Embryonic facial prominence (tissue), 1 donor: ENCODE measurements at regions not wholly inside any gene's neighbourhood (a gene's known extent, or its start where the extent isn't known, plus 50 kb on each side); places are given as distances from the start of the nearest gene placed in this dataset.
"Not testable (repeated sequence)": the region's sequence is repeated elsewhere in the genome, so short reads cannot be mapped to it uniquely, and the experiment has no call there.

Source experiments
- DNase-seq: peaks from one replicate; pipeline ENCODE4 v3.0.0-alpha.2; 2016; ENCODE audit errors: extremely low spot score

GRCh38 chr20:56689318-56689717, 60.2 kb downstream of the TFAP2C start:
- no peak for DNase-seq

GRCh38 chr20:56689852-56690485, 60.9 kb downstream of the TFAP2C start:
- no peak for DNase-seq

DNA sequence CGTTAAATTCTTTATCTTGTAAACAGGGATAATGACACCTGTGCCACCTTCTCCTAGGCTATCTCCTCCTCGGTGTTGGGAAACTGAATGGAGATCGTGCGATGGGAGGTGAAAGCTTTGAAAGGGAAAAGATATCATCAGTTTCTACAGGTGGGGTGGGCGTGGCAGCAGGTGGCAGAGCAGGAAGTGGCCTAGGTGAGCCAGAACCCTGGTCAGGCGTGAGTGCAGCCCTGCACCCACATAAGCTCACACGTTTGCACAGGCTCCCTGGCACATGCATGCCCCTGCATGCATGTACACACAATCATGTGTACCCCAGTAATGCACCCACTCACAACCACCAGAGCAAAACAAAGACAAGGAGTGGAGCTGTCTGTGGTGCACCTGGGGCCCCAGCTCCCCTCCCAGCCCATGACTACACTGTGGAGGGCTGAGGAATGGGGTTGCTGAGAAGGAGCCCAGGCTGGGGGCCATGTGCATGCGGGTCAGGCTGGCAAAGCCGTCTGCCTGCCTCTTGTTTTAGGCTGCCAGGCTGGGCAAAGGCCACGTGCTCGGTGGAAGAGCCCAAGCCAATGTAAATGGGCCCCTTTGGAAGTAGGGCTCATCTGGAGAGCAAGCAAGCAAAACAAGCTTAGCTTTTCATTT, 61.5 kb downstream of the TFAP2C start:
- DNase-seq, result no peak

- DNase-seq, result no peak
Measured at GRCh38 chr20:56691325-56691998, 62.4 kb downstream of the TFAP2C start.

DNA sequence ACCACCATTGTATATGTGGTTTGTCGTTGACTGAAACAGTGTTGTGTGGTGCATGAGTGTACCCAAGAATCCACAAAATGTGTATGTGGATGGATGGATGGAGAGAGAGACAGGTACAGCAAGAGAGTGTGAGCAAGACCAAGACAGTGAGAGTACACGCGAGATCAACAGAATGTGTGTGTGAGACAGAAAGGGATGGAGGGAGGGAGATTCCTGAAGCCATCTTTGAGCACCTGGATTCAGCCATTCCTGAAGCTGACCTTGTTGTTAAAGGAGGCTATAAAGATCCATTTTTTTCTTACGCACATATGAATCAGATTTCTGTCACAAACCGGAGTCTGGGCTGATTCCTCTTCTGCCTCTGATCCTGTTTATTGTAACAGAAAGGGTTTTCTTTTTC, 64.1 kb downstream of the TFAP2C start:
- DNase-seq, result no peak

- DNase-seq, result no peak
Measured at GRCh38 chr20:56697476-56697875, 68.4 kb downstream of the TFAP2C start.

DNA sequence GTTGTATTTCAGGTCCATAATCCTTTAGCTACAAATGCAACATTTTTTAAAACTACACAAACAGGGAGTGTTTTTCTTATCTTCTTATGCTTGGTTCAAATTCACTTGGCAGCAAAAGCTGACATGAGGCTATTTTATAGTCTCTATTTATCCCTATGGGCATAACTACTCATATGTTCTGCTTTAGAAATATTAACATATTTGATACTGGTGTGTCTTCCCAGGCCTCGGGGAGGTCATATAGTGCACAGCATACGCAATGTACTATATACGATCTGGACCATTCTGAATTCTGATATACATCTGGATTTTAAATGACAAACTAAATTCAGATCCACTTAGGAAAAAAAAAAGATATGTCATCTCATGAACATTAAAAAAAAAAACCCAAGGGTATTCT, 69.2 kb downstream of the TFAP2C start:
- DNase-seq, result no peak

DNA sequence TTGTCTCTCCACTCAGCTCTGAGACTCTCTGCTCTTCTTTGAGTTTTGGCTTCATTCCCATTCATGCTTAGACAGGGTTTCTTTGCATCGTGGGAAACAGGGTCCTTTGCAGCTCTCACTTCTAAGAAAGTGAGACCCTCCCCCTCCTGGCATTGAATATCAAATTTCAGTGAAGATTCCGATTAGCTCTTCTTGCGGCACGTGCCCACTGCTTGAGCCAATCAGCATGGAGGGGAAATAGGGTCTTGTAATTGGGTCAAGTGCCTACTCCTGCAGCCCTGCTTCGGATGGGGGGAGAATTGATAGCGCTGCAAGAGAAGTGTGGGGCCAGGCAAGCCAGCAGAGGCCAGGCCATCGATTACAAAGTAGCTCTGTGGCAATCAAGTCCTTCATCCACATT, 69.6 kb downstream of the TFAP2C start:
- DNase-seq, result no peak

GRCh38 chr20:56702931-56703840, 74.1 kb downstream of the TFAP2C start:
- no peak for DNase-seq

- DNase-seq, result no peak
Measured at GRCh38 chr20:56706867-56707360, 77.8 kb downstream of the TFAP2C start.

DNA sequence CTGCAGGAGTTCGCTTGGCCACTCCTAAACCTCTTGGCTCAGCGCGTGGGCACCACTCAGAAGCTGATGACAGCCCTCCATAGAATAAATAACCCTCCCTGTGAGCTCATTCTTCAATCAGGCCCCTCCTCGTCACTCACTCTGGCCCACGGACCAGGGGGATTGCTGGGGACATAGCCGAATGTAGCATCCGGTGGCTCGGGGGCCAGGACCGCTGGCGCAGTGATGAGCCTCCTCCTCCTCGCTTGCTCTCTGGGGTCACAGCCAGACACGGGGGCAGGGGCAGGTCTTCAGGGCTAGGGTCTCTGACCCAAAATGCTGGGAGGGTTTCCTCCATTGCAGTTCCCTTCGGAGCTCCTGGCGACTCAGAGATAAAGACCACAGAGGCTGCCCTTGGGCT, 79.9 kb downstream of the TFAP2C start:
- DNase-seq, result no peak

GRCh38 chr20:56710125-56710524, 81.0 kb downstream of the TFAP2C start:
- no peak for DNase-seq

DNA sequence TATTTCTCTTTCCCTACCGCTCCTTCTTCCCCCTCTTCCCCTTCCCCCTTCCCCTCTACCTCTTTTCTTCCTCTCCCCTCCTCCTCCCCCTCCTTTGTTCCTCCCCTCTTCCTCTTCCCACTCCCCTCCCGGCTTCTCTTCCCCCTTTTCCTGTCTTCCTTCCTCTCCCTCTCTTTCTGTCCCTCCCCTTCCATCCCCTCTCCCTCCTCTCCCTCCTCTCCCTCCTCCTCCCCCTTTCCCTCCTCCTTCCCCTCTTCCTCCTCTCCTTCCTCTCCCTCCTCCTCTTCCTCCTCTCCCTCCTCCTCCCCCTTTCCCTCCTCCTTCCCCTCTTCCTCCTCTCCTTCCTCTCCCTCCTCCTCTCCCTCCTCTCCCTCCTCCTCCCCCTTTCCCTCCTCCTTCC, 81.5 kb downstream of the TFAP2C start:
- not testable (repeated sequence) for DNase-seq

DNA sequence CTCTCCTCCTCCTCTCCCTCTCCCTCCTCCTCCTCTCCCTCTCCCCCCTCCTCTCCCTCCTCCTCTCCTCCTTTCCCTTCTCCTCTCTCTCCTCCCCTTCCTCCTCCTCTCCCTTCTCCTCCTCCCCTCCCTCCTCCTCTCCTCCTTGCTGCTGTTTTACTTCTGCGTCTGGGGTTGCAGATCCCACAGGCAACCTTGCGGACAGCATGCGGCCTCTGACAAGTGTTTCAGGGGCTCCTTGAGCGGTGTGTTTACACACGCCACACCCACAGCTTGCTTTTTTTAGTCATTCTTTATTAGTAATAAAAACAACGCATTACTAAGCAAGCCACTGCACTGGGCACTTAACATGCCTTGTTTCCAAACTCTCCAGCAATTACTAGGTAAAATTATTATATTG, 81.9 kb downstream of the TFAP2C start:
- no peak for DNase-seq

DNA sequence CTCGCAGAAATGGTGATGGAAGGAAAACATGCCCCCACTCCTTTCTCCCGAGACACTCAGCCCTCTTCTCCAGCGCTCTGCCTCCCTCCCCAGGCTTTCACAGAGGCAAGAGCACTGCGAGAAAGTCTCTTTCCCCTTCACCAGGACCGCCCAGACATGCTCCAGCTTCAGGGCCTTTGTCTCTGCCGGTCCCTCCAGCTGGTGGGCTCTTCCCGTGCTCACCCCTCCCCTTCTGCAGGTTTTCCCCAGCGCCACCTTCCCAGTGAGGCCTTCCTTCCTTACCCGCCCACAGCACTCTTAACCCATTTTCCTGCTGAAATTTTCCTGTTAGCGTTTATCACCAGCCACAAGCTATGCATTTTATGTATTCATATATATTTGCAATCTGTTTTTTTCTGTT, 86.2 kb downstream of the TFAP2C start:
- no peak for DNase-seq

GRCh38 chr20:56715902-56716519, 86.9 kb downstream of the TFAP2C start:
- DNase-seq, result no peak

DNA sequence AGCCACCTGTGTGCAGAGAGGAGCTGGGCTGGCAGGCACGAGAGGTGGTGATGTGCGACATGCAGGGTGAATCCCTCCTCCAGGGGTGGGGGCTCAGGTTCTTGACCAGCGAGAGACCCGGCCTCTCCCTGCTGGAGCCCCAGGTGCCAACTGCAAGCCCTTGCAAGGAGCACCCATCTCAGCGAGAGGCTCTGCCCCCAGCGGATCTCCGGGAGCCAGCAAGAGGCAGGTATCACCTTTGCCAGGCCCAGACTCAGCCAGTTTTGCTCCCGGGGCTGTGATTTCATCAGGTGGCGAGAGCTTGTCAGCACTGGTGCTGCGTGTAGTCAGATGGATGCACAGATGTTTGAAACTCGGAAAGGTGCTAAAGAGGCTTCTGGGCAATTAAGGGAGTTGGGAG, 87.7 kb downstream of the TFAP2C start:
- DNase-seq, result no peak

DNA sequence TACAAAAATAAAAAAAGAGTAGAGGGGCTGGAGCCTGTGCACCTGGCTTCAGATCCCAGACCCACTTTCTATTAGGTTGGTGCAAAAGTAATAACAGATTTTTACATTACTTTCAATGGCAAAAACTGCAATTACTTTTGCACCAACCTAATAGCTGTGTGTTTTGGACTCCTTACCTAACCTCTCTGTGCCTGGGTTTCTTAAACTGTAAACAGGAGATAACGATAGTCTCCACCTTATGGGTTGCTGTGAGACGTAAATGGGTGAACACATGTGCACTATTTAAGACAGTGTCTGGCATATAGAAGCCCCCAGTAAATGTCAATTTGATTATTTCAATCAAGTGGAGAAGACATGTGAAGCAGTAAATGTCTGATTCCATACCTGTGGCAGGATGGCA, 89.7 kb downstream of the TFAP2C start:
- DNase-seq, result no peak

DNA sequence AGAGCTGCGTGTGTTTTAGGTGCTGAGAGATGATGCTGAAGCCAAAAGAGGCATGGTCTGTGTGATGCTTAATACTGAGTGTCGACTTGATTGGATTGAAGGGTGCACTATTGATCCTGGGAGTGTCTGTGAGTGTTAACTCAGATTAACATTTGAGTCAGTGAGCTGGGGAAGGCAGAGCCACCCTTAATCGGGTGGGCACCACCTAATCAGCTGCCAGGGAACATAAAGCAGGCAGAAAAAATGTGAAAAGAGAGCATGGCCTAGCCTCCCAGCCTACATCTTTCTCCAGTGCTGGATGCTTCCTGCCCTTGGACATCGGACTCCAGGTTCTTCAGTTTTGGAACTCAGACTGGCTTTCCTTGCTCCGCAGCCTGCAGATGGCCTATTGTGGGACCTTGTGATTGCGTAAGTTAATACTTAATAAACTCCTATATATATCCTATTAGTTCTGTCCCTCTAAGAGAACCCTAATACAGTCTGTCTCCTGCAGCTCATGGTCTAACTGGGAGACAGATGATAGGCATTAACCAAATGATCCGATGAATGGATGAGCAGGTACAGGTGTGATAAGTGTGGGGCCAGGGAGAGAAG, 91.6 kb downstream of the TFAP2C start:
- no peak for DNase-seq

DNA sequence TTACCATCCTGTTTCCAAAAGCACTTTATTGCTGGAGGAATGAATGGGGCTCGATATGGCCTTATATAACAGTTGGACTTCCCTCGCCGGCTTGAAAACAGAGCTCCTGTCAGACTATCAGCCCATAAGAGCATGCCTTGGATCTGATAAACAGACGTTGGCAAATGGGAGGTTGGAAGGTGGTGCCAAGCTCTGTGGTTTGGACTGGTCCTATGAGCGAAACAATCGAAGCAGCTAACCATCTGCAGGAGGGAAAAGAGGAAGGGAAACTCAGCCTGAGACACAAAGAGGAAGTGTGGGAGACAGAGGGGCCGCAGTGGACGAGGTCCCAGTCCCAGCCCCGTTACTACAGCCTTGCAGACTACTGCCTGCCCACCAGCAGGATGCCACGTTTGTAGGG, 92.9 kb downstream of the TFAP2C start:
- no peak for DNase-seq

DNA sequence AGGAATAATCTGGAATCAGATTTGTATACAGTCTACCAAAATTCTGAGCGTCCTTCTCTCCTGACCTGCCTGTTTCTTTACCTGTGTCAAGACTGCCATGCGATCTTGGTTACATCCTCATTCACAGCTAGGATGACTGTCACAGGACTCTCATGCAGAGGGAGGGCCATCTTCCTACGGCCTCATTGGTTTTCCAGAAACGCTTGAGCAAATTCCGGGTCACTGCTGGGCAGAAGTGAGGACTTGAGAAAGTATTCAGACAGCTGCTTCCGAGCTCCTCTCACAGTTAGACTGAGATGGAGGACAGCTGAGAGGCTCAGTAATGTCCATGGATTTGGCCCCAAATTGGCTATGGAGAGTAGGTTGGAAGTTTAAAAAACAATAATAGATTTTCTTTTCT, 94.2 kb downstream of the TFAP2C start:
- DNase-seq, result no peak
